ENCODE measurements at regions not wholly inside any gene's neighbourhood (a gene's known extent, or its start where the extent isn't known, plus 50 kb on each side); places are given as distances from the start of the nearest gene placed in this dataset.

DNA sequence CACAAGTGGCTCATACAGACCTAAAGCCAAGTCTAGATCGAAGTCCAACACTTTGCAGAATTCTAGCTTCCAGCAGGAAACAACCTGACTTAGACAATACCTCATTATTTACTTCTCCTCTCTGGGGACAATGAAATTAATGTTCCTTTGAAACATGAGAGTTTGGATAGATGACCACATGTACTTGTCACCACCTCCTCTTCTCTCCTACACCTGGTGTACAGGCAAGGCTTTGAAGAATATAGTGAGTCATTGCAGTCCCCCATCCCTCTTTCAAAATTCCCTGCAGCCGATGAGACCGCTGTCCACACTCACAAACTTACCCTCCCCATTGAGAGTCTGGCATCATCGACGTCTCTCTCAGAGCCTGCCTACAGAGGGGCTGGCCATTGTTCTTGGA is 189.0 kb upstream of the HES1 start:
- H3K27me3 ChIP-seq (ENCODE audit: control insufficient read depth, low read length), result peaks cover 16% of the 10 kb centered on the region
- H3K4me2 ChIP-seq (ENCODE audit: low read length), result no peak overlapping the region
- no peaks in the 10 kb centered on the region for H3K4me1 ChIP-seq (ENCODE audit: control insufficient read depth, low read length)
- H3K9me3 ChIP-seq (ENCODE audit: control insufficient read depth, insufficient read depth, low read length), result no peaks in the 10 kb centered on the region
- no peaks in the 10 kb centered on the region for H3K36me3 ChIP-seq (ENCODE audit: control insufficient read depth, low read length)
- TF ChIP-seq, protein P1, sequence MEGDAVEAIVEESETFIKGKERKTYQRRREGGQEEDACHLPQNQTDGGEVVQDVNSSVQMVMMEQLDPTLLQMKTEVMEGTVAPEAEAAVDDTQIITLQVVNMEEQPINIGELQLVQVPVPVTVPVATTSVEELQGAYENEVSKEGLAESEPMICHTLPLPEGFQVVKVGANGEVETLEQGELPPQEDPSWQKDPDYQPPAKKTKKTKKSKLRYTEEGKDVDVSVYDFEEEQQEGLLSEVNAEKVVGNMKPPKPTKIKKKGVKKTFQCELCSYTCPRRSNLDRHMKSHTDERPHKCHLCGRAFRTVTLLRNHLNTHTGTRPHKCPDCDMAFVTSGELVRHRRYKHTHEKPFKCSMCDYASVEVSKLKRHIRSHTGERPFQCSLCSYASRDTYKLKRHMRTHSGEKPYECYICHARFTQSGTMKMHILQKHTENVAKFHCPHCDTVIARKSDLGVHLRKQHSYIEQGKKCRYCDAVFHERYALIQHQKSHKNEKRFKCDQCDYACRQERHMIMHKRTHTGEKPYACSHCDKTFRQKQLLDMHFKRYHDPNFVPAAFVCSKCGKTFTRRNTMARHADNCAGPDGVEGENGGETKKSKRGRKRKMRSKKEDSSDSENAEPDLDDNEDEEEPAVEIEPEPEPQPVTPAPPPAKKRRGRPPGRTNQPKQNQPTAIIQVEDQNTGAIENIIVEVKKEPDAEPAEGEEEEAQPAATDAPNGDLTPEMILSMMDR (IDR thresholded peaks at IDR 0.05; ENCODE audit: low read depth, low read length, poor library complexity, severe bottlenecking), result no peak
- TF ChIP-seq EZH2phosphoT487 (IDR thresholded peaks at IDR 0.05; ENCODE audit: borderline replicate concordance, low read length), result no peak
- no peaks in the 10 kb centered on the region for H3K79me2 ChIP-seq (ENCODE audit: control insufficient read depth, low read length)
- no peaks in the 10 kb centered on the region for H3K9me2 ChIP-seq (replicated peaks; ENCODE audit: control insufficient read depth, low read length)
- H3K4me3 ChIP-seq (ENCODE audit: low read length), result no peak overlapping the region
- no peaks in the 10 kb centered on the region for H4K20me1 ChIP-seq (ENCODE audit: control insufficient read depth, insufficient read depth, low read depth, low read length)
- H3F3A ChIP-seq (ENCODE audit: control insufficient read depth, insufficient read depth), result no peaks in the 10 kb centered on the region
- H3K27ac ChIP-seq (ENCODE audit: low read depth, low read length), result no peak overlapping the region

DNA sequence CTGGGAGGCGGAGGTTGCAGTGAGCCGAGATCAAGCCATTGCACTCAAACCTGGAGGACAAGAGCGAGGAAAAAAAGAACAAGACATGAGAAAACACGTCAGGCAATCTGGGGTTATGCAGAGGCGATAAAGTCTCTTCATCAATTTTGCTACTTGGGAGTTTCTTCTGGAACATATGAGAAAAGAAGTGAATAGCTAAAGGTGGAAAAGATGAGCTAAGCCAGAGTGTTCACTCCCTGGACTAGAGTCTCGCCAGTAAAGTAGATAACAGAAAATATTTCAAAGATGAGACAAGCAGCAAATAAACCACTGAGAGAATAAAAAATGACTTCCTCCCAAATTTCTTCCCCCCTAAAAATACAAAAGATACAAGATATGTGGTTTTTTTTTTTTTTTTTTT is 188.4 kb upstream of the HES1 start:
- Histone ChIP-seq H3K4me3 (ENCODE audit: low read length) (no peak overlapping the region), H3K27ac (ENCODE audit: low read depth, low read length) (no peak overlapping the region), H3F3A (ENCODE audit: control insufficient read depth, insufficient read depth) (no peaks in the 10 kb centered on the region), H4K20me1 (ENCODE audit: control insufficient read depth, insufficient read depth, low read depth, low read length) (no peaks in the 10 kb centered on the region), H3K79me2 (ENCODE audit: control insufficient read depth, low read length) (no peaks in the 10 kb centered on the region), H3K9me3 (ENCODE audit: control insufficient read depth, insufficient read depth, low read length) (no peaks in the 10 kb centered on the region), H3K4me2 (ENCODE audit: low read length) (no peak overlapping the region), H3K36me3 (ENCODE audit: control insufficient read depth, low read length) (no peaks in the 10 kb centered on the region), H3K9me2 (replicated peaks; ENCODE audit: control insufficient read depth, low read length) (no peaks in the 10 kb centered on the region), H3K4me1 (ENCODE audit: control insufficient read depth, low read length) (no peaks in the 10 kb centered on the region), H3K27me3 (ENCODE audit: control insufficient read depth, low read length) (peaks cover 16% of the 10 kb centered on the region)
- TF ChIP-seq, protein P1 (IDR thresholded peaks at IDR 0.05; ENCODE audit: low read depth, low read length, poor library complexity, severe bottlenecking), result no peak
- TF ChIP-seq EZH2phosphoT487 (IDR thresholded peaks at IDR 0.05; ENCODE audit: borderline replicate concordance, low read length), result no peak

DNA sequence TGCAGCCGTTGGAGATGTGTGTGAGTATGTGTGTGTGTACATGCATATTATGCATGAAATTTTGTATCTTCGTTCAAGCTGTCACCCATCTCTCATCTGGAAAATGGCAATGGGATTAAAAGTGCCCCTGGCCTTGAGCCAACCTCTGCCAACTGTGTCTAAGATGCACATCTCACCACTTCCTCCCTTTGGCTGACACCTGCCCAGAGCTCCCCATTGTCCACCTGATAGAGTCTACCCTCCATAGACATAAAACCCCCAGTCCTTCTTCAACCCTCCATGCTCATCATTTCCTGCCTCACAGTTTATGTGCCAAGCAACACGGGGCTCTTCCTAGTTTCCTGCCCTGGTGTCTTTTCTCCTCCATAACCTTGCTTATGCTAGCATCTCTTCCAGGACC is 187.5 kb upstream of the HES1 start:
- Histone ChIP-seq H3K27me3 (ENCODE audit: control insufficient read depth, low read length) (peaks cover 16% of the 10 kb centered on the region), H3K4me3 (ENCODE audit: low read length) (no peak overlapping the region), H3K9me3 (ENCODE audit: control insufficient read depth, insufficient read depth, low read length) (no peaks in the 10 kb centered on the region), H4K20me1 (ENCODE audit: control insufficient read depth, insufficient read depth, low read depth, low read length) (no peaks in the 10 kb centered on the region), H3K36me3 (ENCODE audit: control insufficient read depth, low read length) (no peaks in the 10 kb centered on the region), H3F3A (ENCODE audit: control insufficient read depth, insufficient read depth) (no peaks in the 10 kb centered on the region), H3K4me2 (ENCODE audit: low read length) (no peak overlapping the region), H3K27ac (ENCODE audit: low read depth, low read length) (no peak overlapping the region), H3K4me1 (ENCODE audit: control insufficient read depth, low read length) (no peaks in the 10 kb centered on the region), H3K9me2 (replicated peaks; ENCODE audit: control insufficient read depth, low read length) (no peaks in the 10 kb centered on the region), H3K79me2 (ENCODE audit: control insufficient read depth, low read length) (no peaks in the 10 kb centered on the region)
- TF ChIP-seq, protein P1 (IDR thresholded peaks at IDR 0.05; ENCODE audit: low read depth, low read length, poor library complexity, severe bottlenecking), result no peak
- no peak for TF ChIP-seq EZH2phosphoT487 (IDR thresholded peaks at IDR 0.05; ENCODE audit: borderline replicate concordance, low read length)

DNA sequence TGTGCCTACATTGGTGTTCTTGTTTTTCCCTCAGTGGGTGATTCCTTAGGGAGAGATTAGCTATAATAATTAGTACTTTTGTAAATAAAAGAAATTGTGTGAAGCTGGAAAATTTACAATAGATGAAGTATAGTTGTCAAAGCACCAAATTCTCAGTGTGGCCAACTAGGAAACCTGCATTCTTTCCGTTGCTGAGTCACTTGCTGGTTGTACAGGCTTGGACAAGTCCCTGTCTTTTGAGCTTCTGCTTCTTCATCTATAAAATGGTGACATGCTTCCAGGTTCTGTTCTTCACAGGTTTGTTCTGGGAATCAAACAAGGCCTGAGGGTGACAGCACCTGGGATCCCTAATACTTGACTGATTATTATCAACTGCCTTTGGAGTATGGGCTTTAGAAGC is 184.1 kb upstream of the HES1 start:
- Histone ChIP-seq H3K27me3 (ENCODE audit: control insufficient read depth, low read length) (peaks cover 18% of the 10 kb centered on the region), H3F3A (ENCODE audit: control insufficient read depth, insufficient read depth) (no peaks in the 10 kb centered on the region), H3K4me2 (ENCODE audit: low read length) (no peak overlapping the region), H3K36me3 (ENCODE audit: control insufficient read depth, low read length) (no peaks in the 10 kb centered on the region), H3K4me3 (ENCODE audit: low read length) (no peak overlapping the region), H3K4me1 (ENCODE audit: control insufficient read depth, low read length) (no peaks in the 10 kb centered on the region), H4K20me1 (ENCODE audit: control insufficient read depth, insufficient read depth, low read depth, low read length) (no peaks in the 10 kb centered on the region), H3K9me3 (ENCODE audit: control insufficient read depth, insufficient read depth, low read length) (peaks cover 4% of the 10 kb centered on the region), H3K27ac (ENCODE audit: low read depth, low read length) (no peak overlapping the region), H3K79me2 (ENCODE audit: control insufficient read depth, low read length) (no peaks in the 10 kb centered on the region), H3K9me2 (replicated peaks; ENCODE audit: control insufficient read depth, low read length) (no peaks in the 10 kb centered on the region)
- TF ChIP-seq, protein P1 (IDR thresholded peaks at IDR 0.05; ENCODE audit: low read depth, low read length, poor library complexity, severe bottlenecking), result no peak
- no peak for TF ChIP-seq EZH2phosphoT487 (IDR thresholded peaks at IDR 0.05; ENCODE audit: borderline replicate concordance, low read length)
